H9 (cell line): ENCODE measurements at regions not wholly inside any gene's neighbourhood (a gene's known extent, or its start where the extent isn't known, plus 50 kb on each side); places are given as distances from the start of the nearest gene placed in this dataset.

ENCODE experiments used
- DNase-seq: peaks from one replicate; pipeline ENCODE4 v3.0.0-alpha.2; 2017
- H2AFZ ChIP-seq: one replicate; pipeline ENCODE4 v1.6.1; 2013; ENCODE audit warnings: mild to moderate bottlenecking, low read length, control low read depth, moderate library complexity
- H2AK5ac ChIP-seq: 2 replicates; pipeline ENCODE4 v1.6.1; 2013; ENCODE audit warnings: low read length, control low read depth, mixed read lengths; ENCODE audit not compliant: insufficient read length
- H2BK120ac ChIP-seq: one replicate; pipeline ENCODE4 v1.6.1; 2013; ENCODE audit warnings: low read depth, mild to moderate bottlenecking, low read length, control low read depth, inconsistent platforms; ENCODE audit not compliant: poor library complexity, severe bottlenecking
- H2BK12ac ChIP-seq: 2 replicates; pipeline ENCODE4 v1.6.1; 2013; ENCODE audit warnings: low read length, control low read depth, mixed read lengths, low read depth; ENCODE audit not compliant: insufficient read length
- H2BK15ac ChIP-seq: 2 replicates; pipeline ENCODE4 v1.6.1; 2013; ENCODE audit warnings: low read depth, low read length, control low read depth
- H2BK20ac ChIP-seq: one replicate; pipeline ENCODE4 v1.6.1; 2013; ENCODE audit warnings: low read depth, mild to moderate bottlenecking, low read length, control low read depth, inconsistent platforms; ENCODE audit not compliant: poor library complexity, severe bottlenecking
- H2BK5ac ChIP-seq: 2 replicates; pipeline ENCODE4 v1.6.1; 2013; ENCODE audit warnings: low read length, control low read depth, mixed read lengths; ENCODE audit not compliant: insufficient read length
- H3K14ac ChIP-seq: 2 replicates; pipeline ENCODE4 v1.6.1; 2013; ENCODE audit warnings: low read length, control low read depth; ENCODE audit not compliant: insufficient read depth
- H3K18ac ChIP-seq: 2 replicates; pipeline ENCODE4 v1.6.1; 2013; ENCODE audit warnings: low read depth, mild to moderate bottlenecking, mixed read lengths, low read length, control low read depth; ENCODE audit not compliant: insufficient read length
- H3K23ac ChIP-seq: 2 replicates; pipeline ENCODE4 v1.6.1; 2013; ENCODE audit warnings: low read length, control low read depth, mixed read lengths, low read depth; ENCODE audit not compliant: insufficient read length
- H3K23me2 ChIP-seq: 2 replicates; pipeline ENCODE4 v1.6.1; 2013; ENCODE audit warnings: low read depth, mild to moderate bottlenecking, mixed read lengths, low read length, control low read depth; ENCODE audit not compliant: insufficient read length, poor library complexity, severe bottlenecking
- H3K27ac ChIP-seq: 2 replicates; pipeline ENCODE4 v1.5.1; 2013; ENCODE audit warnings: low read length, control low read depth, mixed read lengths, low read depth; ENCODE audit not compliant: insufficient read length
- H3K27me3 ChIP-seq: 2 replicates; pipeline ENCODE4 v1.6.1; 2013; ENCODE audit warnings: low read length, control low read depth, inconsistent platforms; ENCODE audit not compliant: insufficient read depth
- H3K4ac ChIP-seq: 2 replicates; pipeline ENCODE4 v1.6.1; 2013; ENCODE audit warnings: low read depth, mild to moderate bottlenecking, control low read depth, inconsistent platforms, low read length, moderate library complexity
- H3K4me1 ChIP-seq: 2 replicates; pipeline ENCODE4 v1.6.1; 2013; ENCODE audit warnings: low read length, control low read depth, inconsistent platforms; ENCODE audit not compliant: insufficient read depth
- H3K4me2 ChIP-seq: 2 replicates; pipeline ENCODE4 v1.6.1; 2013; ENCODE audit warnings: low read length, control low read depth, mixed read lengths; ENCODE audit not compliant: insufficient read length, insufficient read depth
- H3K56ac ChIP-seq: 2 replicates; pipeline ENCODE4 v1.6.1; 2013; ENCODE audit warnings: low read depth, mild to moderate bottlenecking, mixed read lengths, low read length, control low read depth; ENCODE audit not compliant: insufficient read length
- H3K79me1 ChIP-seq: 2 replicates; pipeline ENCODE4 v1.6.1; 2013; ENCODE audit warnings: low read depth, mild to moderate bottlenecking, moderate library complexity, low read length, control low read depth, inconsistent platforms; ENCODE audit not compliant: insufficient read depth, poor library complexity, severe bottlenecking
- H3K79me2 ChIP-seq: 2 replicates; pipeline ENCODE4 v1.6.1; 2013; ENCODE audit warnings: low read length, control low read depth, inconsistent platforms; ENCODE audit not compliant: insufficient read depth
- H3K9ac ChIP-seq: 2 replicates; pipeline ENCODE4 v1.6.1; 2013; ENCODE audit warnings: low read length, control low read depth, mixed read lengths; ENCODE audit not compliant: insufficient read length; ENCODE audit errors: extremely low read depth
- H3K9me3 ChIP-seq: one replicate; pipeline ENCODE4 v1.6.1; 2013; ENCODE audit warnings: low read depth, low read length, inconsistent platforms; ENCODE audit not compliant: control insufficient read depth
- H3T11ph ChIP-seq: one replicate; pipeline ENCODE4 v1.6.1; 2013; ENCODE audit warnings: mild to moderate bottlenecking, low read length, control low read depth, inconsistent platforms
- H4K20me1 ChIP-seq: one replicate; pipeline ENCODE4 v1.6.1; 2013; ENCODE audit not compliant: control insufficient read depth, insufficient read length, insufficient read depth
- H4K5ac ChIP-seq: 2 replicates; pipeline ENCODE4 v1.6.1; 2013; ENCODE audit warnings: low read depth, mild to moderate bottlenecking, mixed read lengths, low read length, control low read depth; ENCODE audit not compliant: insufficient read length
- H4K8ac ChIP-seq: replicated peaks from 2 replicates; pipeline ENCODE4 v1.6.1; 2013; ENCODE audit warnings: low read length, control low read depth, mixed read lengths, low read depth; ENCODE audit not compliant: insufficient read length
- H4K91ac ChIP-seq: 2 replicates; pipeline ENCODE4 v1.6.1; 2013; ENCODE audit warnings: low read depth, mild to moderate bottlenecking, moderate library complexity, mixed read lengths, low read length, control low read depth; ENCODE audit not compliant: insufficient read length
- H3K27ac Mint-ChIP-seq, 3 experiments: 2 replicates in 2 of 3; 3 replicates in 1 of 3; pipeline ENCODE4 v1.8.0; 2020 to 2021; ENCODE audit warnings: mixed read lengths in 3 of 3, mild to moderate bottlenecking in 1 of 3, moderate library complexity in 1 of 3
- H3K27me3 Mint-ChIP-seq: 2 replicates; pipeline ENCODE4 v1.8.0; 2021; ENCODE audit warnings: low read depth, mild to moderate bottlenecking, moderate library complexity, mixed read lengths
- H3K36me3 Mint-ChIP-seq, 3 experiments: 2 replicates in 2 of 3; 3 replicates in 1 of 3; pipeline ENCODE4 v1.8.0; 2020 to 2021; ENCODE audit warnings: low read depth in 3 of 3, mixed read lengths in 3 of 3; ENCODE audit not compliant: insufficient read depth in 1 of 3
- H3K4me1 Mint-ChIP-seq, 2 experiments: 2 replicates each; pipeline ENCODE4 v1.8.0; 2020; ENCODE audit warnings: mixed read lengths in 2 of 2
- H3K4me3 Mint-ChIP-seq, 2 experiments: 2 replicates in 1 of 2; 3 replicates in 1 of 2; pipeline ENCODE4 v1.8.0; 2020 to 2021; ENCODE audit warnings: mild to moderate bottlenecking in 2 of 2, mixed read lengths in 2 of 2, moderate library complexity in 1 of 2
- H3K9me3 Mint-ChIP-seq, 2 experiments: 2 replicates in 1 of 2; 3 replicates in 1 of 2; pipeline ENCODE4 v1.8.0; 2020; ENCODE audit warnings: mild to moderate bottlenecking in 2 of 2, mixed read lengths in 2 of 2, moderate library complexity in 1 of 2
- CTCF ChIP-seq: fragments of 200-600 bp; sonication (generic); conservative IDR thresholded peaks from 3 replicates; pipeline ENCODE4 v1.8.0; 2021; ENCODE audit warnings: antibody characterized with exemption, mild to moderate bottlenecking
- WGBS: extraction: QIAGEN DNeasy Blood & Tissue Kit; methylation state at CpG from one replicate; pipeline ENCODE4 v1.1.7; 2013; ENCODE audit warnings: missing lambda C conversion rate, low lambda C conversion rate, mixed read lengths; ENCODE audit not compliant: insufficient read length; ENCODE audit errors: extremely low coverage; 5-methylcytosine and 5-hydroxymethylcytosine counted together

- no peak overlapping the region for H3K4me2 ChIP-seq
- H2AK5ac ChIP-seq = no peak overlapping the region
- no peaks in the 10 kb centered on the region for H3K9me3 ChIP-seq
- H3K9ac ChIP-seq = no peak overlapping the region
- H3K79me1 ChIP-seq = no peaks in the 10 kb centered on the region
- H3K23me2 ChIP-seq = no peaks in the 10 kb centered on the region
- no peak overlapping the region for H4K5ac ChIP-seq
- no peak for TF ChIP-seq CTCF
- H3K27me3 ChIP-seq = no peaks in the 10 kb centered on the region; the same call in 1 of the 2 replicates
- no peak overlapping the region for H3K56ac ChIP-seq
- H3K36me3 Mint-ChIP-seq = no peaks in the 10 kb centered on the region
- no peaks in the 10 kb centered on the region for H3K4me1 ChIP-seq
- no peak overlapping the region for H3K18ac ChIP-seq
- H3K14ac ChIP-seq = no peak overlapping the region
- no peak overlapping the region for H3K4ac ChIP-seq
- H3K9me3 Mint-ChIP-seq = no peaks in the 10 kb centered on the region
- H2BK15ac ChIP-seq = no peak overlapping the region
- DNase-seq = no peak
- no peak overlapping the region for H4K8ac ChIP-seq
- no peak overlapping the region for H3T11ph ChIP-seq
- no peak overlapping the region for H2BK12ac ChIP-seq
- H2BK20ac ChIP-seq = no peak overlapping the region
- H2BK120ac ChIP-seq = no peak overlapping the region
- no peaks in the 10 kb centered on the region for H3K79me2 ChIP-seq
- peaks cover 38% of the 10 kb centered on the region for H3K27me3 Mint-ChIP-seq
- H3K27ac Mint-ChIP-seq = no peak overlapping the region
- H3K27ac ChIP-seq = no peak overlapping the region
- WGBS = no CpG with 5 or more reads among the region's 8 CpGs
- H4K20me1 ChIP-seq = no peaks in the 10 kb centered on the region
- no peak overlapping the region for H3K23ac ChIP-seq
- no peak overlapping the region for H2AFZ ChIP-seq
- no peak overlapping the region for H3K4me3 Mint-ChIP-seq
- H4K91ac ChIP-seq = no peak overlapping the region
- no peak overlapping the region for H2BK5ac ChIP-seq
- H3K4me1 Mint-ChIP-seq = no peaks in the 10 kb centered on the region; a peak in 1 of 4 replicates
Observed at GRCh38 chr10:78732381-78732780, 336.4 kb upstream of the ZMIZ1 start.
